Trophoblast cell (in vitro differentiated cells and primary cell): ENCODE measurements at regions not wholly inside any gene's neighbourhood (a gene's known extent, or its start where the extent isn't known, plus 50 kb on each side); places are given as distances from the start of the nearest gene placed in this dataset.

Experiments used
- DNase-seq, 2 donors: peaks; one replicate each; pipeline ENCODE4 v3.0.0-alpha.2; 2016
- H2AFZ ChIP-seq: 2 replicates; pipeline ENCODE4 v1.6.1; 2013; ENCODE audit warnings: low read length, moderate library complexity, mild to moderate bottlenecking; ENCODE audit not compliant: insufficient read depth, poor library complexity
- H2AK5ac ChIP-seq: 2 replicates; pipeline ENCODE4 v1.6.1; 2013; ENCODE audit warnings: mild to moderate bottlenecking, low read length
- H2BK120ac ChIP-seq: 2 replicates; pipeline ENCODE4 v1.6.1; 2013; ENCODE audit warnings: low read length, mild to moderate bottlenecking, moderate library complexity; ENCODE audit not compliant: insufficient read depth, poor library complexity
- H2BK12ac ChIP-seq: 2 replicates; pipeline ENCODE4 v1.6.1; 2013; ENCODE audit warnings: mild to moderate bottlenecking, low read length, moderate library complexity
- H2BK5ac ChIP-seq: 2 replicates; pipeline ENCODE4 v1.6.1; 2013; ENCODE audit warnings: low read length, low read depth, moderate library complexity, mild to moderate bottlenecking; ENCODE audit not compliant: poor library complexity
- H3K14ac ChIP-seq: 2 replicates; pipeline ENCODE4 v1.6.1; 2013; ENCODE audit warnings: mild to moderate bottlenecking, low read length
- H3K18ac ChIP-seq: 2 replicates; pipeline ENCODE4 v1.6.1; 2013; ENCODE audit warnings: mild to moderate bottlenecking, low read length
- H3K23ac ChIP-seq: 2 replicates; pipeline ENCODE4 v1.6.1; 2013; ENCODE audit warnings: low read length
- H3K27ac ChIP-seq: 2 replicates; pipeline ENCODE4 v1.5.1; 2013; ENCODE audit warnings: low read depth, mild to moderate bottlenecking, inconsistent platforms, low read length, moderate library complexity
- H3K27me3 ChIP-seq: 2 replicates; pipeline ENCODE4 v1.6.1; 2013; ENCODE audit warnings: inconsistent platforms, mild to moderate bottlenecking, low read length, moderate library complexity; ENCODE audit not compliant: insufficient read depth
- H3K36me3 ChIP-seq, 2 experiments: 1 replicate in 1 of 2; 2 replicates in 1 of 2; pipeline ENCODE4 v1.6.1; 2013; ENCODE audit warnings: low read length in 2 of 2, mild to moderate bottlenecking in 2 of 2, moderate library complexity in 1 of 2; ENCODE audit not compliant: insufficient read depth in 2 of 2, control insufficient read depth in 1 of 2
- H3K4ac ChIP-seq: 2 replicates; pipeline ENCODE4 v1.6.1; 2013; ENCODE audit warnings: low read depth, mild to moderate bottlenecking, low read length, moderate library complexity
- H3K4me1 ChIP-seq, 2 experiments: 1 replicate in 1 of 2; 2 replicates in 1 of 2; pipeline ENCODE4 v1.6.1; 2013; ENCODE audit warnings: low read length in 2 of 2, mild to moderate bottlenecking in 2 of 2, moderate library complexity in 1 of 2; ENCODE audit not compliant: insufficient read depth in 2 of 2, control insufficient read depth in 1 of 2
- H3K4me2 ChIP-seq: 2 replicates; pipeline ENCODE4 v1.6.1; 2013; ENCODE audit warnings: inconsistent platforms, mild to moderate bottlenecking, low read length, moderate library complexity
- H3K4me3 ChIP-seq: 2 replicates; pipeline ENCODE4 v1.5.1; 2013; ENCODE audit warnings: mild to moderate bottlenecking, low read depth, low read length, inconsistent platforms
- H3K79me1 ChIP-seq: one replicate; pipeline ENCODE4 v1.6.1; 2013; ENCODE audit warnings: low read length
- H3K79me2 ChIP-seq: 2 replicates; pipeline ENCODE4 v1.6.1; 2013; ENCODE audit warnings: low read length, mild to moderate bottlenecking; ENCODE audit not compliant: control insufficient read depth, insufficient read depth, poor library complexity
- H3K9ac ChIP-seq: 2 replicates; pipeline ENCODE4 v1.6.1; 2013; ENCODE audit warnings: mild to moderate bottlenecking, low read length
- H3K9me3 ChIP-seq: 2 replicates; pipeline ENCODE4 v1.6.1; 2013; ENCODE audit warnings: low read depth, mild to moderate bottlenecking, control low read depth, inconsistent platforms, low read length; ENCODE audit not compliant: insufficient read depth
- H4K12ac ChIP-seq: 2 replicates; pipeline ENCODE4 v1.6.1; 2013; ENCODE audit warnings: low read depth, mild to moderate bottlenecking, low read length, moderate library complexity
- H4K8ac ChIP-seq: 2 replicates; pipeline ENCODE4 v1.6.1; 2013; ENCODE audit warnings: low read depth, mild to moderate bottlenecking, low read length, moderate library complexity
- H4K91ac ChIP-seq: one replicate; pipeline ENCODE4 v1.6.1; 2013; ENCODE audit warnings: low read depth, mild to moderate bottlenecking, low read length, moderate library complexity
- WGBS: extraction: QIAGEN DNeasy Blood & Tissue Kit; methylation state at CpG from one replicate; pipeline ENCODE4 v1.1.7; 2013; ENCODE audit warnings: missing lambda C conversion rate; ENCODE audit not compliant: insufficient read length, insufficient coverage; ENCODE audit errors: extremely low coverage; 5-methylcytosine and 5-hydroxymethylcytosine counted together

- H3K18ac ChIP-seq: no peak overlapping the region
- no peaks in the 10 kb centered on the region for H3K4me1 ChIP-seq
- no peak overlapping the region for H2BK120ac ChIP-seq
- no peaks in the 10 kb centered on the region for H3K9me3 ChIP-seq
- H3K79me1 ChIP-seq: no peaks in the 10 kb centered on the region
- H3K4me2 ChIP-seq: no peak overlapping the region
- H2AFZ ChIP-seq: no peak overlapping the region
- no peak overlapping the region for H4K12ac ChIP-seq
- H3K4me3 ChIP-seq: no peak overlapping the region
- no peak overlapping the region for H4K91ac ChIP-seq
- H3K23ac ChIP-seq: no peak overlapping the region
- H2BK5ac ChIP-seq: no peak overlapping the region
- H3K14ac ChIP-seq: no peak overlapping the region
- no peak overlapping the region for H2BK12ac ChIP-seq
- no peak overlapping the region for H3K9ac ChIP-seq
- no peak overlapping the region for H4K8ac ChIP-seq
- H2AK5ac ChIP-seq: no peak overlapping the region
- H3K79me2 ChIP-seq: no peaks in the 10 kb centered on the region
- no peak overlapping the region for H3K27ac ChIP-seq
- WGBS: no CpG with 5 or more reads among the region's 6 CpGs
- H3K27me3 ChIP-seq: no peaks in the 10 kb centered on the region
- no peaks in the 10 kb centered on the region for H3K36me3 ChIP-seq
- no peak overlapping the region for H3K4ac ChIP-seq
- DNase-seq: no peak
Observed at GRCh38 chr13:38602266-38602665, 84.6 kb upstream of the FREM2 start.

DNA sequence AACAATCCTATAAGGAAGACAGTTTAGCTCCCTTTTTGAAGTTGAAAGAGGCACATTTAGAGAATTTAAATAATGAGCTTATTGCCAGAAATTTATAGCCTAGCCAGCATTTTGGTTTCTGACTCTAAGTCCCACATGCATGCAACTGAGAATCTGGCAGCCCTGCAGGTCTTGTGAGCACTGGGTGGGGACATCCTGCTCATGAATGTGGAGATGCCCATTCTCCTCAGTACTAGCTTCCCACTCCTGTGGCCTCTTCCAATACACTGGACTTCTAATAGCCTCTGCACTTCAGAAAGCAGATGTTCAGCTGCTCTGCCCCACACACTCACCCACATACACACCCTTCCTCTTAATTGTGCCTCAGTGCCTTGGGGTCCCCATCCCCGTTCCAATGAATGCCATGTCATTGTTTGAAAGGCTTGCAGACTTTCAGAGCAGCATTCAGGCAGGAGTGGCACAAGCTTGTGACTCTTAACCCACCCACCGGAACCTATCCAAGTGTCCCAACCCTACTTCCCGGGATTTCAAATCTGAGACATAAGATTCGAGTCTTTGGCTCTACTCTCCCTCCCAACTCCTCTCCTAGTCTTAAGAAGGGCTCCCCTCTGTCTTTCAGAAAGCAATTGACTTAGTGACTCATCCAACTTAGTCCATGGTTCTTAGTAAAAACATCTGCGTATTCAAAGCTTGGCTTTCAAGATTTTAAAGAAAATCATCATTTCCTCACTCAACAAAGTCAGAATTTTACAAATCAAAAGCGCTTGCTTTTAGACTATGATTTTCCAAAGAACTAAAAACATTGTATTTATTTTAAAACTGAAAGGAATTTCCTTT is 80.0 kb upstream of the FREM2 start:
- no peak overlapping the region for H2BK5ac ChIP-seq
- no peak overlapping the region for H3K4me3 ChIP-seq
- H3K27ac ChIP-seq: no peak overlapping the region
- H3K9me3 ChIP-seq: no peaks in the 10 kb centered on the region
- H3K23ac ChIP-seq: no peak overlapping the region
- H4K91ac ChIP-seq: no peak overlapping the region
- no peak overlapping the region for H3K4me2 ChIP-seq
- H4K12ac ChIP-seq: no peak overlapping the region
- no peak overlapping the region for H3K9ac ChIP-seq
- WGBS: no CpG with 5 or more reads among the region's 6 CpGs
- no peak for DNase-seq
- no peaks in the 10 kb centered on the region for H3K36me3 ChIP-seq
- H3K27me3 ChIP-seq: no peaks in the 10 kb centered on the region
- H2BK120ac ChIP-seq: no peak overlapping the region
- H3K79me2 ChIP-seq: no peaks in the 10 kb centered on the region
- H2BK12ac ChIP-seq: no peak overlapping the region
- H3K4ac ChIP-seq: no peak overlapping the region
- H2AFZ ChIP-seq: no peak overlapping the region
- no peak overlapping the region for H3K18ac ChIP-seq
- no peak overlapping the region for H3K14ac ChIP-seq
- no peak overlapping the region for H4K8ac ChIP-seq
- H2AK5ac ChIP-seq: no peak overlapping the region
- no peaks in the 10 kb centered on the region for H3K79me1 ChIP-seq
- no peaks in the 10 kb centered on the region for H3K4me1 ChIP-seq

DNA sequence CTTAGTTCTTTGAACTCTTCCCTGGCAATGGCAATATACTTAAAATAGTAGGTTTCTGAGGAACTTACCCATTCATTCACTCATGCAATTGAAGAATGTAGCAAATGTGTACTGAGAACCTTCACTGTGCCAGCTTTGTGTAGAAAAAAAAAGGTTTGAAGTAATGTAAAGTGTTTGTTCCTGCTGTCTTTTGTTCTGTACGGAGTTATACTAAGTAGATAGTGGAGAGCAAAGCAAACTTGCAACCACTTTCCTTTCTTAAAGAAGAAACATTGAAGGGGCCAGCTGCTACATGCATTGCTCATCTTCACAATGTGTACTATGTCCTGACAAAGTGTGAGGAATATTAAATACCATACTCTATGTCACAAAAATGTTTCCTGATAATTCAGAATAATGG is 68.9 kb upstream of the FREM2 start:
- H3K27ac ChIP-seq: peak overlapping the region; percentile 49

GRCh38 chr13:38618336-38618735 is 68.5 kb upstream of the FREM2 start:
- H3K4me1 ChIP-seq: peaks cover 0 to 2% of the 10 kb centered on the region in 2 experiments
- no CpG with 5 or more reads among the region's 3 CpGs for WGBS
- no peak overlapping the region for H3K23ac ChIP-seq
- H3K4ac ChIP-seq: no peak overlapping the region
- H3K79me2 ChIP-seq: no peaks in the 10 kb centered on the region
- H2BK120ac ChIP-seq: no peak overlapping the region
- H3K4me3 ChIP-seq: no peak overlapping the region
- H2AFZ ChIP-seq: no peak overlapping the region
- H4K12ac ChIP-seq: no peak overlapping the region
- H2AK5ac ChIP-seq: no peak overlapping the region
- H3K27ac ChIP-seq: no peak overlapping the region
- no peak overlapping the region for H3K18ac ChIP-seq
- peaks cover 2% of the 10 kb centered on the region for H3K79me1 ChIP-seq
- no peak overlapping the region for H3K9ac ChIP-seq
- no peak overlapping the region for H3K14ac ChIP-seq
- H2BK5ac ChIP-seq: no peak overlapping the region
- H3K4me2 ChIP-seq: no peak overlapping the region
- no peak overlapping the region for H4K91ac ChIP-seq
- DNase-seq: peak in 1 of 2 donors; percentile 83
- no peaks in the 10 kb centered on the region for H3K27me3 ChIP-seq
- H3K36me3 ChIP-seq: no peaks in the 10 kb centered on the region
- no peak overlapping the region for H2BK12ac ChIP-seq
- no peak overlapping the region for H4K8ac ChIP-seq
- H3K9me3 ChIP-seq: no peaks in the 10 kb centered on the region

More for the DNA sequence above, 68.9 kb upstream of the FREM2 start:
- H3K18ac ChIP-seq: no peak overlapping the region
- H3K4me3 ChIP-seq: no peak overlapping the region
- H2BK5ac ChIP-seq: no peak overlapping the region
- no peak overlapping the region for H2BK120ac ChIP-seq
- no peak overlapping the region for H3K14ac ChIP-seq
- H3K79me1 ChIP-seq: peaks cover 2% of the 10 kb centered on the region
- H3K36me3 ChIP-seq: no peaks in the 10 kb centered on the region
- no peak overlapping the region for H3K4ac ChIP-seq
- no CpG with 5 or more reads among the region's 1 CpG for WGBS
- no peak overlapping the region for H4K8ac ChIP-seq
- H4K12ac ChIP-seq: no peak overlapping the region
- no peak overlapping the region for H3K4me2 ChIP-seq
- no peak overlapping the region for H2BK12ac ChIP-seq
- H3K4me1 ChIP-seq: peaks cover 0 to 2% of the 10 kb centered on the region in 2 experiments
- no peak overlapping the region for H2AFZ ChIP-seq
- H3K9me3 ChIP-seq: no peaks in the 10 kb centered on the region
- H3K9ac ChIP-seq: no peak overlapping the region
- H2AK5ac ChIP-seq: no peak overlapping the region
- H4K91ac ChIP-seq: no peak overlapping the region
- no peaks in the 10 kb centered on the region for H3K79me2 ChIP-seq
- no peaks in the 10 kb centered on the region for H3K27me3 ChIP-seq
- no peak for DNase-seq
- no peak overlapping the region for H3K23ac ChIP-seq
